ENCODE measurements at regions not wholly inside any gene's neighbourhood (a gene's known extent, or its start where the extent isn't known, plus 50 kb on each side); places are given as distances from the start of the nearest gene placed in this dataset.

DNA sequence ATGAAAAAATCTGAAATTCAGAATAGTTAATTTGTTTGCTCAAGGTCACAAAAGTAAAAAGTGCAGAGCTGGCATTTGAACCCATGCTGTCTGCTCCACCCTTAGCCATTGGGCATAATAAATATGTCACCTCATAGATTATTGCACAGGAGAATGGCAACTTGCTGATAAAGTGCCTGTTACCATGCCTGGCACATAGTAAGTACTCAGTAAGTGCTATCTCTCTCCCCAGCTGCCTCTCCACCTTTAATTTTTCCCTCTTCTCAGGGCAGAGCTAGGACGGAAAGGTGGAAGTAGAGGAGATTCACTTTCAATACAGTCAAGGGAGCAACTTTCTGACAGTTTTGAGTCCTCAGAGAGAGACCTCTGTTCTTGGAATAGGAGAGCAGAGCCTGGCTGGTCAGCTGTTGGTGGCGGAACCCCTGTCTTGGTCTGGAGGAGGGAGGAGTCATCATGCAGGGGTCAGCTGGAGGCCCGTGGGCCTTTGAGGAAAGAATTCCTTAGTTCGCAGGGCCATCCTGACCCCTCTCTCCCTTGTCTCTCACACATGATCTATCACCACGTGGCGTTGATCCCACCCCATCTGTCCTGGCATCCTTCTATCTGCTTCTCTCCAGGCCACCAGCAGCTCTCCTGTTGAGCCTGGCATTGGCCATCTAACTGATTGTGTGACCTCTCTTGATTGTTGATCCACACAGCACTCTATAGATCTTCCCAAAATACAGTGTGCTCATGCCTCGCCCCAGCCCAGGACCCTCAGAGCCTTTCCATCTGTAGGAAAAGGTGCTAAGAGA is 149.3 kb downstream of the RPLP1 start:
- TF ChIP-seq FOXA1 (IDR thresholded peaks at IDR 0.05), result no peak
- no peak for TF ChIP-seq BHLHE40 (IDR thresholded peaks at IDR 0.05; ENCODE audit: borderline replicate concordance)
- no peak for TF ChIP-seq SUZ12 (IDR thresholded peaks at IDR 0.05)
- no peak for TF ChIP-seq FOXM1 (IDR thresholded peaks at IDR 0.05; ENCODE audit: borderline replicate concordance)
- no peak for TF ChIP-seq ELF4 (IDR thresholded peaks at IDR 0.05)

Data from HEK293T (cell line).